HepG2 (cell line): ENCODE measurements at regions not wholly inside any gene's neighbourhood (a gene's known extent, or its start where the extent isn't known, plus 50 kb on each side); places are given as distances from the start of the nearest gene placed in this dataset.
A peak's percentile ranks its signal among the peaks of the same experiment; 100 is the strongest.

ENCODE experiments used
- GABPA ChIP-seq, 2 experiments: IDR thresholded peaks; 2 replicates each; pipeline ENCODE4 v1.6.1; 2011 to 2016; ENCODE audit warnings: low read depth in 2 of 2, low read length in 1 of 2, missing biosample characterization in 1 of 2, missing genetic modification characterization in 1 of 2
- HMGXB4 ChIP-seq, 2 experiments: sonication (generic) in 1 of 2; formaldehyde crosslinking in 1 of 2; IDR thresholded peaks; 2 replicates each; pipeline versions ENCODE4 v1.4.0 to v1.6.1; 2018 to 2020; ENCODE audit warnings: missing genetic modification reagents in 2 of 2, borderline replicate concordance in 1 of 2, low read depth in 1 of 2, mild to moderate bottlenecking in 1 of 2, missing biosample characterization in 1 of 2
- IKZF4 ChIP-seq: sonication (generic); formaldehyde crosslinking; IDR thresholded peaks from 2 replicates; pipeline ENCODE4 v1.5.1; 2020; ENCODE audit warnings: borderline replicate concordance, mild to moderate bottlenecking, low read depth, missing genetic modification reagents; ENCODE audit errors: not compliant biosample characterization
- KAT2B ChIP-seq: fragments of 150-350 bp; IDR thresholded peaks from 2 replicates; pipeline ENCODE4 v1.6.1; 2014; ENCODE audit warnings: low read depth, low read length, borderline replicate concordance
- KDM2A ChIP-seq: sonication (generic); formaldehyde crosslinking; IDR thresholded peaks from 2 replicates; pipeline ENCODE4 v1.4.0; 2020; ENCODE audit warnings: low read depth, missing genetic modification reagents, borderline replicate concordance
- MBNL3 ChIP-seq: fragments of 250-450 bp; sonication (Bioruptor Pico); conservative IDR thresholded peaks from 2 replicates; pipeline ENCODE4 v1.8.0; 2022; ENCODE audit warnings: mild to moderate bottlenecking, inconsistent platforms
- SATB2 ChIP-seq: sonication (generic); formaldehyde crosslinking; IDR thresholded peaks from 2 replicates; pipeline ENCODE4 v1.5.0; 2020; ENCODE audit warnings: missing genetic modification reagents
- SMC3 ChIP-seq: IDR thresholded peaks from 2 replicates; pipeline ENCODE4 v1.6.1; 2011; ENCODE audit warnings: low read length, improper control_type of control experiment
- THAP7 ChIP-seq: sonication (generic); formaldehyde crosslinking; IDR thresholded peaks from 2 replicates; pipeline ENCODE4 v1.8.1; 2023; ENCODE audit warnings: mild to moderate bottlenecking, missing genetic modification reagents
- TP53 ChIP-seq: sonication (generic); formaldehyde crosslinking; conservative IDR thresholded peaks from 2 replicates; pipeline ENCODE4 v1.4.0; 2020; ENCODE audit warnings: missing genetic modification reagents
- XRCC5 ChIP-seq: fragments of 200-400 bp; formaldehyde crosslinking; optimal IDR thresholded peaks from 2 replicates; pipeline ENCODE3; 2017; ENCODE audit warnings: mild to moderate bottlenecking, low read length
- YY1 ChIP-seq: IDR thresholded peaks from 2 replicates; pipeline ENCODE4 v1.6.1; 2011; ENCODE audit warnings: low read length, low read depth, moderate library complexity, mild to moderate bottlenecking; ENCODE audit not compliant: insufficient read depth, insufficient replicate concordance
- ZMYM4 ChIP-seq: sonication (generic); formaldehyde crosslinking; IDR thresholded peaks from 2 replicates; pipeline ENCODE4 v1.8.1; 2023; ENCODE audit warnings: mild to moderate bottlenecking, missing genetic modification reagents
- ZNF501 ChIP-seq: sonication (generic); formaldehyde crosslinking; IDR thresholded peaks from 2 replicates; pipeline ENCODE4 v1.5.1; 2020; ENCODE audit warnings: mild to moderate bottlenecking, moderate library complexity, missing genetic modification reagents
- ZNF800 ChIP-seq: sonication (generic); formaldehyde crosslinking; IDR thresholded peaks from 2 replicates; pipeline ENCODE4 v1.4.0; 2020; ENCODE audit warnings: missing genetic modification reagents
- ZNF816 ChIP-seq: sonication (generic); formaldehyde crosslinking; IDR thresholded peaks from 2 replicates; pipeline ENCODE4 v1.8.0; 2022; ENCODE audit warnings: missing genetic modification reagents, mild to moderate bottlenecking, borderline replicate concordance
- ZNF839 ChIP-seq: sonication (generic); formaldehyde crosslinking; IDR thresholded peaks from 2 replicates; pipeline ENCODE4 v1.4.0; 2020; ENCODE audit warnings: missing genetic modification reagents, mild to moderate bottlenecking, borderline replicate concordance
- ZNF878 ChIP-seq: sonication (generic); formaldehyde crosslinking; IDR thresholded peaks from 2 replicates; pipeline ENCODE4 v1.8.1; 2023; ENCODE audit warnings: mild to moderate bottlenecking, missing genetic modification reagents, moderate library complexity
- TF ChIP-seq, protein P1 (sequence below): sonication (generic); formaldehyde crosslinking; IDR thresholded peaks from 2 replicates; pipeline ENCODE4 v1.8.1; 2023; ENCODE audit warnings: mild to moderate bottlenecking, missing genetic modification reagents, borderline replicate concordance
- TF ChIP-seq, protein P2 (sequence below): sonication (generic); formaldehyde crosslinking; IDR thresholded peaks from 2 replicates; pipeline ENCODE4 v1.5.0; 2020; ENCODE audit warnings: mild to moderate bottlenecking, missing genetic modification reagents, moderate library complexity

GRCh38 chr13:76019421-76020044, 383.4 kb downstream of the LMO7 start (continued):
- TF ChIP-seq KAT2B (no peak), SMC3 (peak; percentile 63; the same call in 1 of the 2 replicates), ZNF816 (CRISPR knock-in tag) (no peak), YY1 (peak; percentile 13), SATB2 (CRISPR knock-in tag) (no peak), KDM2A (CRISPR knock-in tag) (peak; percentile 61; the same call in 1 of the 2 replicates), IKZF4 (CRISPR knock-in tag) (no peak), XRCC5 (peak; percentile 81), ZNF878 (CRISPR knock-in tag) (0 out of 2 replicates have a peak, but pooled peaks have one; percentile 25), TP53 (CRISPR knock-in tag) (no peak), ZNF501 (CRISPR knock-in tag) (peak; percentile 83), THAP7 (no peak), ZNF839 (CRISPR knock-in tag) (no peak), ZNF800 (0 out of 2 replicates have a peak, but pooled peaks have one; percentile 29), ZMYM4 (CRISPR knock-in tag) (0 out of 2 replicates have a peak, but pooled peaks have one; percentile 28), MBNL3 (CRISPR knock-in tag) (no peak), HMGXB4 (CRISPR knock-in tag; IDR thresholded peaks at IDR 0.05; ENCODE audit: borderline replicate concordance in 1 of 2, low read depth in 1 of 2) (0 out of 4 replicates have a peak, but pooled peaks of 1 of the 2 experiments have one; percentile 57), GABPA (IDR thresholded peaks at IDR 0.05; ENCODE audit: low read depth, low read length) (no peak), GABPA (CRISPR knock-in tag; IDR thresholded peaks at IDR 0.05; ENCODE audit: low read depth) (no peak)
- TF ChIP-seq, protein P1, sequence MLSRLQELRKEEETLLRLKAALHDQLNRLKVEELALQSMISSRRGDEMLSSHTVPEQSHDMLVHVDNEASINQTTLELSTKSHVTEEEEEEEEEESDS (CRISPR knock-in tag), result no peak
- TF ChIP-seq, protein P2, sequence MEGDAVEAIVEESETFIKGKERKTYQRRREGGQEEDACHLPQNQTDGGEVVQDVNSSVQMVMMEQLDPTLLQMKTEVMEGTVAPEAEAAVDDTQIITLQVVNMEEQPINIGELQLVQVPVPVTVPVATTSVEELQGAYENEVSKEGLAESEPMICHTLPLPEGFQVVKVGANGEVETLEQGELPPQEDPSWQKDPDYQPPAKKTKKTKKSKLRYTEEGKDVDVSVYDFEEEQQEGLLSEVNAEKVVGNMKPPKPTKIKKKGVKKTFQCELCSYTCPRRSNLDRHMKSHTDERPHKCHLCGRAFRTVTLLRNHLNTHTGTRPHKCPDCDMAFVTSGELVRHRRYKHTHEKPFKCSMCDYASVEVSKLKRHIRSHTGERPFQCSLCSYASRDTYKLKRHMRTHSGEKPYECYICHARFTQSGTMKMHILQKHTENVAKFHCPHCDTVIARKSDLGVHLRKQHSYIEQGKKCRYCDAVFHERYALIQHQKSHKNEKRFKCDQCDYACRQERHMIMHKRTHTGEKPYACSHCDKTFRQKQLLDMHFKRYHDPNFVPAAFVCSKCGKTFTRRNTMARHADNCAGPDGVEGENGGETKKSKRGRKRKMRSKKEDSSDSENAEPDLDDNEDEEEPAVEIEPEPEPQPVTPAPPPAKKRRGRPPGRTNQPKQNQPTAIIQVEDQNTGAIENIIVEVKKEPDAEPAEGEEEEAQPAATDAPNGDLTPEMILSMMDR (CRISPR knock-in tag), result peak; percentile 87
